IMR-90 (cell line): ENCODE measurements at regions not wholly inside any gene's neighbourhood (a gene's known extent, or its start where the extent isn't known, plus 50 kb on each side); places are given as distances from the start of the nearest gene placed in this dataset.

Experiments used
- BHLHE40 ChIP-seq: fragments of 150-350 bp; IDR thresholded peaks from 2 replicates; pipeline ENCODE4 v1.6.1; 2016; ENCODE audit warnings: mild to moderate bottlenecking, low read depth, low read length
- CEBPB ChIP-seq: IDR thresholded peaks from 2 replicates; pipeline ENCODE4 v1.6.1; 2012; ENCODE audit warnings: low read depth, low read length, improper control_type of control experiment
- MAFK ChIP-seq: IDR thresholded peaks from 2 replicates; pipeline ENCODE4 v1.6.1; 2012; ENCODE audit warnings: low read depth, low read length, improper control_type of control experiment
- MAZ ChIP-seq: IDR thresholded peaks from 2 replicates; pipeline ENCODE4 v1.6.1; 2012; ENCODE audit warnings: low read depth, mild to moderate bottlenecking, low read length, improper control_type of control experiment, moderate library complexity, borderline replicate concordance
- NFE2L2 ChIP-seq: fragments of 150-350 bp; IDR thresholded peaks from 2 replicates; pipeline ENCODE4 v1.6.1; 2016; ENCODE audit warnings: low read depth, mild to moderate bottlenecking, low read length
- POLR2A ChIP-seq: IDR thresholded peaks from 2 replicates; pipeline ENCODE4 v1.6.1; 2012; ENCODE audit warnings: mild to moderate bottlenecking, low read depth, low read length
- RAD21 ChIP-seq: IDR thresholded peaks from 2 replicates; pipeline ENCODE4 v1.6.1; 2012; ENCODE audit warnings: low read length, improper control_type of control experiment
- RCOR1 ChIP-seq: IDR thresholded peaks from 2 replicates; pipeline ENCODE4 v1.6.1; 2012; ENCODE audit warnings: mild to moderate bottlenecking, low read length, improper control_type of control experiment; ENCODE audit not compliant: insufficient replicate concordance
- SMC3 ChIP-seq: fragments of 150-350 bp; IDR thresholded peaks from 2 replicates; pipeline ENCODE4 v1.6.1; 2016; ENCODE audit warnings: low read depth, mild to moderate bottlenecking, antibody characterized with exemption, low read length, moderate library complexity
- TF ChIP-seq, protein P1 (sequence below): conservative IDR thresholded peaks from 2 replicates; pipeline ENCODE4 v1.5.1; 2012; ENCODE audit warnings: mild to moderate bottlenecking, low read depth, low read length, improper control_type of control experiment
- TF ChIP-seq, protein P2 (sequence below): fragments of 150-350 bp; IDR thresholded peaks from 2 replicates; pipeline ENCODE4 v1.6.1; 2017; ENCODE audit warnings: mild to moderate bottlenecking, antibody characterized with exemption, low read length, low read depth
- TF ChIP-seq, protein P3 (sequence below): fragments of 150-350 bp; IDR thresholded peaks from 2 replicates; pipeline ENCODE4 v1.6.1; 2016; ENCODE audit warnings: low read depth, mild to moderate bottlenecking, low read length, moderate library complexity, borderline replicate concordance

DNA sequence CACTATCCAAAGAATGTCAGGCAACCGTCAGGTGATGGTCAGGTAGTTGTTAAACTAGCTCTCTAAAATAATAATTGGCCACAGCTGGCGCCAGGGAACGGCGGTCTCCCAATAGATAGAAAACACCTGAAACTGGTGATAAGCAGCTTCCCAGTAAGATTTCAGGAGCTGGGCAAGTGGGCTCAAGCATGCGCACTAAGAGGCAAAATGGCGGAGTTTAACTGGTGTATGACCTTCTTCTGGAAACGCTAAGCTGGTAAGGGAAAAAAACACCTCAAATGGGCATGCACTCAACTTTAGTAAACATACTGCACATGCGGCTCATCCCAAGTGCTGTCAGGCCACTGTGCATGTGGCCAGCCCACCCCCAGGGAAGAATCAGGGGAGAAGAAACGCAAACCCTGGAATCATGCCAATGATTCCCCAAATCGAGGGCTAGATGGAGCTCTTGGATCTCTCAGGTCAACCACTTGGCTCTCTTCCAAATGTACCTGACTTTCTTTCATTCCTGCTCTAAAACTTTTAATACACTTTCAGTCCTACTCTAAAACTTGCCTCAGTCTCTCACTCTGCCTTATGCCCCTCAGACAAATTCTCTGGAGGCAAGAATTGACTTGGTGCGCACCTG lies 195.0 kb downstream of the ZNF621 start:
- TF ChIP-seq MAFK (no peak), POLR2A (no peak), BHLHE40 (no peak), NFE2L2 (no peak), RAD21 (no peak), MAZ (no peak), RCOR1 (no peak), SMC3 (no peak), CEBPB (no peak)
- TF ChIP-seq, protein P1, sequence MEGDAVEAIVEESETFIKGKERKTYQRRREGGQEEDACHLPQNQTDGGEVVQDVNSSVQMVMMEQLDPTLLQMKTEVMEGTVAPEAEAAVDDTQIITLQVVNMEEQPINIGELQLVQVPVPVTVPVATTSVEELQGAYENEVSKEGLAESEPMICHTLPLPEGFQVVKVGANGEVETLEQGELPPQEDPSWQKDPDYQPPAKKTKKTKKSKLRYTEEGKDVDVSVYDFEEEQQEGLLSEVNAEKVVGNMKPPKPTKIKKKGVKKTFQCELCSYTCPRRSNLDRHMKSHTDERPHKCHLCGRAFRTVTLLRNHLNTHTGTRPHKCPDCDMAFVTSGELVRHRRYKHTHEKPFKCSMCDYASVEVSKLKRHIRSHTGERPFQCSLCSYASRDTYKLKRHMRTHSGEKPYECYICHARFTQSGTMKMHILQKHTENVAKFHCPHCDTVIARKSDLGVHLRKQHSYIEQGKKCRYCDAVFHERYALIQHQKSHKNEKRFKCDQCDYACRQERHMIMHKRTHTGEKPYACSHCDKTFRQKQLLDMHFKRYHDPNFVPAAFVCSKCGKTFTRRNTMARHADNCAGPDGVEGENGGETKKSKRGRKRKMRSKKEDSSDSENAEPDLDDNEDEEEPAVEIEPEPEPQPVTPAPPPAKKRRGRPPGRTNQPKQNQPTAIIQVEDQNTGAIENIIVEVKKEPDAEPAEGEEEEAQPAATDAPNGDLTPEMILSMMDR, result no peak
- TF ChIP-seq, protein P2, sequence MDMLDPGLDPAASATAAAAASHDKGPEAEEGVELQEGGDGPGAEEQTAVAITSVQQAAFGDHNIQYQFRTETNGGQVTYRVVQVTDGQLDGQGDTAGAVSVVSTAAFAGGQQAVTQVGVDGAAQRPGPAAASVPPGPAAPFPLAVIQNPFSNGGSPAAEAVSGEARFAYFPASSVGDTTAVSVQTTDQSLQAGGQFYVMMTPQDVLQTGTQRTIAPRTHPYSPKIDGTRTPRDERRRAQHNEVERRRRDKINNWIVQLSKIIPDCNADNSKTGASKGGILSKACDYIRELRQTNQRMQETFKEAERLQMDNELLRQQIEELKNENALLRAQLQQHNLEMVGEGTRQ, result no peak
- TF ChIP-seq, protein P3, sequence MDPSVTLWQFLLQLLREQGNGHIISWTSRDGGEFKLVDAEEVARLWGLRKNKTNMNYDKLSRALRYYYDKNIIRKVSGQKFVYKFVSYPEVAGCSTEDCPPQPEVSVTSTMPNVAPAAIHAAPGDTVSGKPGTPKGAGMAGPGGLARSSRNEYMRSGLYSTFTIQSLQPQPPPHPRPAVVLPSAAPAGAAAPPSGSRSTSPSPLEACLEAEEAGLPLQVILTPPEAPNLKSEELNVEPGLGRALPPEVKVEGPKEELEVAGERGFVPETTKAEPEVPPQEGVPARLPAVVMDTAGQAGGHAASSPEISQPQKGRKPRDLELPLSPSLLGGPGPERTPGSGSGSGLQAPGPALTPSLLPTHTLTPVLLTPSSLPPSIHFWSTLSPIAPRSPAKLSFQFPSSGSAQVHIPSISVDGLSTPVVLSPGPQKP, result no peak
